GM23338 (cell line): ENCODE measurements at regions not wholly inside any gene's neighbourhood (a gene's known extent, or its start where the extent isn't known, plus 50 kb on each side); places are given as distances from the start of the nearest gene placed in this dataset.

Source experiments
- ATAC-seq: fragments of 200-7000 bp; cut with Tn5 transposase; 3 replicates; pipeline ENCODE4 v1.9.1; 2020
- DNase-seq: peaks from one replicate; pipeline ENCODE4 v3.0.0-alpha.2; 2015; ENCODE audit warnings: low spot score
- H2AFZ ChIP-seq: fragments of 200-600 bp; sonication (generic); 2 replicates; pipeline ENCODE4 v1.8.0; 2016; ENCODE audit warnings: antibody characterized with exemption, mild to moderate bottlenecking, moderate library complexity
- H3F3A ChIP-seq: fragments of 200-600 bp; sonication (generic); replicated peaks from 2 replicates; pipeline ENCODE4 v1.8.0; 2017; ENCODE audit warnings: antibody characterized with exemption, mixed run types, low read depth
- H3K27ac ChIP-seq: fragments of 200-600 bp; sonication (generic); 2 replicates; pipeline ENCODE4 v1.6.1; 2016; ENCODE audit warnings: low read depth
- H3K27me3 ChIP-seq: fragments of 200-600 bp; sonication (generic); 2 replicates; pipeline ENCODE4 v1.8.0; 2016; ENCODE audit warnings: mild to moderate bottlenecking, mixed run types, moderate library complexity; ENCODE audit not compliant: insufficient read depth
- H3K36me3 ChIP-seq: fragments of 200-600 bp; sonication (generic); 2 replicates; pipeline ENCODE4 v1.8.0; 2016; ENCODE audit warnings: mild to moderate bottlenecking; ENCODE audit not compliant: insufficient read depth
- H3K4me1 ChIP-seq: fragments of 200-600 bp; sonication (generic); 2 replicates; pipeline ENCODE4 v1.8.0; 2016; ENCODE audit warnings: mild to moderate bottlenecking, moderate library complexity; ENCODE audit not compliant: insufficient read depth
- H3K4me2 ChIP-seq: fragments of 200-600 bp; sonication (generic); 2 replicates; pipeline ENCODE4 v1.7.1; 2017; ENCODE audit warnings: mixed run types
- H3K4me3 ChIP-seq: fragments of 200-600 bp; sonication (generic); 2 replicates; pipeline ENCODE4 v1.6.1; 2016; ENCODE audit warnings: mixed run types
- H3K79me2 ChIP-seq: fragments of 200-600 bp; sonication (generic); replicated peaks from 2 replicates; pipeline ENCODE4 v1.8.0; 2017; ENCODE audit warnings: mild to moderate bottlenecking; ENCODE audit not compliant: insufficient read depth
- H3K9me2 ChIP-seq: fragments of 200-600 bp; sonication (generic); 2 replicates; pipeline ENCODE4 v1.8.0; 2017; ENCODE audit not compliant: insufficient read depth
- H4K20me1 ChIP-seq: fragments of 200-600 bp; sonication (generic); replicated peaks from 2 replicates; pipeline ENCODE4 v1.8.0; 2017; ENCODE audit warnings: mild to moderate bottlenecking; ENCODE audit not compliant: insufficient read depth
- H3K27ac Mint-ChIP-seq: 2 replicates; pipeline ENCODE4 v1.8.0; 2020; ENCODE audit warnings: inconsistent platforms, mild to moderate bottlenecking, moderate library complexity, mixed read lengths
- H3K27me3 Mint-ChIP-seq: 3 replicates; pipeline ENCODE4 v1.8.0; 2022; ENCODE audit warnings: low read depth, mild to moderate bottlenecking, moderate library complexity, mixed read lengths, inconsistent platforms; ENCODE audit not compliant: insufficient read depth, poor library complexity
- H3K36me3 Mint-ChIP-seq: 3 replicates; pipeline ENCODE4 v1.8.0; 2021; ENCODE audit warnings: low read depth, mild to moderate bottlenecking, inconsistent platforms, moderate library complexity, mixed read lengths
- H3K4me1 Mint-ChIP-seq: 3 replicates; pipeline ENCODE4 v1.8.0; 2020; ENCODE audit warnings: mild to moderate bottlenecking, inconsistent platforms, mixed read lengths
- H3K4me3 Mint-ChIP-seq: 3 replicates; pipeline ENCODE4 v1.8.0; 2021; ENCODE audit warnings: moderate library complexity, mild to moderate bottlenecking, inconsistent platforms, mixed read lengths
- H3K9me3 Mint-ChIP-seq: 3 replicates; pipeline ENCODE4 v1.8.0; 2020; ENCODE audit warnings: moderate library complexity, mild to moderate bottlenecking, inconsistent platforms, mixed read lengths
- CREB1 ChIP-seq: fragments of 250-450 bp; sonication (Bioruptor Pico); IDR thresholded peaks from 2 replicates; pipeline ENCODE4 v1.5.0; 2020; ENCODE audit warnings: low read depth, mild to moderate bottlenecking, moderate library complexity
- CTCF ChIP-seq, 2 experiments: fragments of 200-600 bp in 1 of 2; sonication (generic) in 1 of 2; conservative IDR thresholded peaks; 2 replicates each; pipeline versions ENCODE4 v1.5.1 to v1.6.1; 2016 to 2017; ENCODE audit warnings: antibody characterized with exemption in 2 of 2, low read depth in 2 of 2, mild to moderate bottlenecking in 2 of 2, moderate library complexity in 1 of 2
- ETS1 ChIP-seq: IDR thresholded peaks from 2 replicates; pipeline ENCODE4 v1.6.1; 2016; ENCODE audit warnings: antibody characterized with exemption
- EZH2 ChIP-seq: fragments of 200-600 bp; sonication (generic); IDR thresholded peaks from one replicate; pipeline ENCODE4 v1.8.0; 2017; ENCODE audit warnings: antibody characterized with exemption, mild to moderate bottlenecking, low read depth; ENCODE audit not compliant: unreplicated experiment
- EZH2phosphoT487 ChIP-seq: fragments of 200-600 bp; sonication (generic); IDR thresholded peaks from one replicate; pipeline ENCODE4 v1.8.1; 2018; ENCODE audit warnings: antibody characterized with exemption; ENCODE audit not compliant: unreplicated experiment
- JUNB ChIP-seq: IDR thresholded peaks from one replicate; pipeline ENCODE4 v1.6.1; 2016; ENCODE audit warnings: antibody characterized with exemption; ENCODE audit not compliant: unreplicated experiment
- NANOG ChIP-seq: IDR thresholded peaks from 2 replicates; pipeline ENCODE4 v1.6.1; 2016; ENCODE audit warnings: antibody characterized with exemption, borderline replicate concordance
- POLR2AphosphoS5 ChIP-seq: IDR thresholded peaks from 2 replicates; pipeline ENCODE4 v1.6.1; 2016; ENCODE audit warnings: antibody characterized with exemption, low read depth
- REST ChIP-seq: IDR thresholded peaks from one replicate; pipeline ENCODE4 v1.6.1; 2018; ENCODE audit warnings: antibody characterized with exemption; ENCODE audit not compliant: unreplicated experiment
- STAT1 ChIP-seq: IDR thresholded peaks from one replicate; pipeline ENCODE4 v1.6.1; 2016; ENCODE audit warnings: antibody characterized with exemption; ENCODE audit not compliant: unreplicated experiment
- ZNF114 ChIP-seq: fragments of 250-450 bp; sonication (Bioruptor Pico); IDR thresholded peaks from 2 replicates; pipeline ENCODE4 v1.5.0; 2020; ENCODE audit warnings: mild to moderate bottlenecking, moderate library complexity
- ZNF331 ChIP-seq: fragments of 250-450 bp; sonication (Bioruptor Pico); IDR thresholded peaks from 2 replicates; pipeline ENCODE4 v1.5.0; 2020; ENCODE audit warnings: low read depth, mild to moderate bottlenecking, moderate library complexity
- TF ChIP-seq, protein P1 (sequence below): fragments of 250-450 bp; sonication (Bioruptor Pico); IDR thresholded peaks from 2 replicates; pipeline ENCODE4 v1.5.0; 2020; ENCODE audit warnings: mild to moderate bottlenecking, moderate library complexity

- H3K27ac Mint-ChIP-seq, result no peak overlapping the region
- no peak overlapping the region for H3K4me3 Mint-ChIP-seq
- no peaks in the 10 kb centered on the region for H3F3A ChIP-seq
- peak overlapping the region; percentile 38; the same call in 1 of the 2 replicates for H2AFZ ChIP-seq
- ATAC-seq (no peak), DNase-seq (no peak)
- no peaks in the 10 kb centered on the region for H3K79me2 ChIP-seq
- H3K4me2 ChIP-seq, result no peak overlapping the region
- no peaks in the 10 kb centered on the region for H4K20me1 ChIP-seq
- TF ChIP-seq REST (no peak), JUNB (no peak), CTCF (conservative IDR thresholded peaks at IDR 0.05; ENCODE audit: low read depth in 2 of 2) (no peak), EZH2 (no peak), POLR2AphosphoS5 (no peak), NANOG (no peak), CREB1 (CRISPR knock-in tag) (no peak), ETS1 (no peak), ZNF114 (CRISPR knock-in tag) (no peak), STAT1 (no peak), EZH2phosphoT487 (no peak), ZNF331 (CRISPR knock-in tag) (no peak)
- TF ChIP-seq, protein P1, sequence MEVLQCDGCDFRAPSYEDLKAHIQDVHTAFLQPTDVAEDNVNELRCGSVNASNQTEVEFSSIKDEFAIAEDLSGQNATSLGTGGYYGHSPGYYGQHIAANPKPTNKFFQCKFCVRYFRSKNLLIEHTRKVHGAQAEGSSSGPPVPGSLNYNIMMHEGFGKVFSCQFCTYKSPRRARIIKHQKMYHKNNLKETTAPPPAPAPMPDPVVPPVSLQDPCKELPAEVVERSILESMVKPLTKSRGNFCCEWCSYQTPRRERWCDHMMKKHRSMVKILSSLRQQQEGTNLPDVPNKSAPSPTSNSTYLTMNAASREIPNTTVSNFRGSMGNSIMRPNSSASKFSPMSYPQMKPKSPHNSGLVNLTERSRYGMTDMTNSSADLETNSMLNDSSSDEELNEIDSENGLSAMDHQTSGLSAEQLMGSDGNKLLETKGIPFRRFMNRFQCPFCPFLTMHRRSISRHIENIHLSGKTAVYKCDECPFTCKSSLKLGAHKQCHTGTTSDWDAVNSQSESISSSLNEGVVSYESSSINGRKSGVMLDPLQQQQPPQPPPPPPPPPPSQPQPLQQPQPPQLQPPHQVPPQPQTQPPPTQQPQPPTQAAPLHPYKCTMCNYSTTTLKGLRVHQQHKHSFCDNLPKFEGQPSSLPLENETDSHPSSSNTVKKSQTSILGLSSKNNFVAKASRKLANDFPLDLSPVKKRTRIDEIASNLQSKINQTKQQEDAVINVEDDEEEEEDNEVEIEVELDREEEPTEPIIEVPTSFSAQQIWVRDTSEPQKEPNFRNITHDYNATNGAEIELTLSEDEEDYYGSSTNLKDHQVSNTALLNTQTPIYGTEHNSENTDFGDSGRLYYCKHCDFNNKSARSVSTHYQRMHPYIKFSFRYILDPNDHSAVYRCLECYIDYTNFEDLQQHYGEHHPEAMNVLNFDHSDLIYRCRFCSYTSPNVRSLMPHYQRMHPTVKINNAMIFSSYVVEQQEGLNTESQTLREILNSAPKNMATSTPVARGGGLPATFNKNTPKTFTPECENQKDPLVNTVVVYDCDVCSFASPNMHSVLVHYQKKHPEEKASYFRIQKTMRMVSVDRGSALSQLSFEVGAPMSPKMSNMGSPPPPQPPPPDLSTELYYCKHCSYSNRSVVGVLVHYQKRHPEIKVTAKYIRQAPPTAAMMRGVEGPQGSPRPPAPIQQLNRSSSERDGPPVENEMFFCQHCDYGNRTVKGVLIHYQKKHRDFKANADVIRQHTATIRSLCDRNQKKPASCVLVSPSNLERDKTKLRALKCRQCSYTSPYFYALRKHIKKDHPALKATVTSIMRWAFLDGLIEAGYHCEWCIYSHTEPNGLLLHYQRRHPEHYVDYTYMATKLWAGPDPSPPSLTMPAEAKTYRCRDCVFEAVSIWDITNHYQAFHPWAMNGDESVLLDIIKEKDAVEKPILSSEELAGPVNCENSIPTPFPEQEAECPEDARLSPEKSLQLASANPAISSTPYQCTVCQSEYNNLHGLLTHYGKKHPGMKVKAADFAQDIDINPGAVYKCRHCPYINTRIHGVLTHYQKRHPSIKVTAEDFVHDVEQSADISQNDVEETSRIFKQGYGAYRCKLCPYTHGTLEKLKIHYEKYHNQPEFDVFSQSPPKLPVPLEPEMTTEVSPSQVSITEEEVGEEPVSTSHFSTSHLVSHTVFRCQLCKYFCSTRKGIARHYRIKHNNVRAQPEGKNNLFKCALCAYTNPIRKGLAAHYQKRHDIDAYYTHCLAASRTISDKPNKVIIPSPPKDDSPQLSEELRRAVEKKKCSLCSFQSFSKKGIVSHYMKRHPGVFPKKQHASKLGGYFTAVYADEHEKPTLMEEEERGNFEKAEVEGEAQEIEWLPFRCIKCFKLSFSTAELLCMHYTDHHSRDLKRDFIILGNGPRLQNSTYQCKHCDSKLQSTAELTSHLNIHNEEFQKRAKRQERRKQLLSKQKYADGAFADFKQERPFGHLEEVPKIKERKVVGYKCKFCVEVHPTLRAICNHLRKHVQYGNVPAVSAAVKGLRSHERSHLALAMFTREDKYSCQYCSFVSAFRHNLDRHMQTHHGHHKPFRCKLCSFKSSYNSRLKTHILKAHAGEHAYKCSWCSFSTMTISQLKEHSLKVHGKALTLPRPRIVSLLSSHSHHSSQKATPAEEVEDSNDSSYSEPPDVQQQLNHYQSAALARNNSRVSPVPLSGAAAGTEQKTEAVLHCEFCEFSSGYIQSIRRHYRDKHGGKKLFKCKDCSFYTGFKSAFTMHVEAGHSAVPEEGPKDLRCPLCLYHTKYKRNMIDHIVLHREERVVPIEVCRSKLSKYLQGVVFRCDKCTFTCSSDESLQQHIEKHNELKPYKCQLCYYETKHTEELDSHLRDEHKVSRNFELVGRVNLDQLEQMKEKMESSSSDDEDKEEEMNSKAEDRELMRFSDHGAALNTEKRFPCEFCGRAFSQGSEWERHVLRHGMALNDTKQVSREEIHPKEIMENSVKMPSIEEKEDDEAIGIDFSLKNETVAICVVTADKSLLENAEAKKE, result no peak
- H3K9me3 Mint-ChIP-seq, result no peaks in the 10 kb centered on the region; the same call in 2 of the 3 replicates
- H3K36me3 ChIP-seq, result no peaks in the 10 kb centered on the region
- no peaks in the 10 kb centered on the region for H3K36me3 Mint-ChIP-seq
- H3K27me3 Mint-ChIP-seq, result peaks cover 6% of the 10 kb centered on the region
- no peaks in the 10 kb centered on the region for H3K4me1 ChIP-seq
- no peak overlapping the region for H3K4me3 ChIP-seq
- H3K4me1 Mint-ChIP-seq, result no peaks in the 10 kb centered on the region; the same call in 2 of the 3 replicates
- no peak overlapping the region for H3K27ac ChIP-seq
- no peaks in the 10 kb centered on the region for H3K27me3 ChIP-seq
- 0 out of 2 replicates have a peak, but pooled peaks cover 2% of the 10 kb centered on the region for H3K9me2 ChIP-seq
These were observed 172.7 kb downstream of the BRINP2 start for GRCh38 chr1:177343445-177343844.
